Ectodermal cell (in vitro differentiated cells): ENCODE measurements at regions not wholly inside any gene's neighbourhood (a gene's known extent, or its start where the extent isn't known, plus 50 kb on each side); places are given as distances from the start of the nearest gene placed in this dataset.
"Not testable (repeated sequence)": the region's sequence is repeated elsewhere in the genome, so short reads cannot be mapped to it uniquely, and the experiment has no call there.

ENCODE experiments used
- H3K27ac ChIP-seq: 2 replicates; pipeline ENCODE4 v1.7.0; 2013; ENCODE audit warnings: mild to moderate bottlenecking, low read depth, low read length; ENCODE audit not compliant: insufficient read depth, poor library complexity, severe bottlenecking
- H3K27me3 ChIP-seq: 2 replicates; pipeline ENCODE4 v1.7.0; 2013; ENCODE audit warnings: mild to moderate bottlenecking, low read length; ENCODE audit not compliant: insufficient read depth, control insufficient read depth, poor library complexity, severe bottlenecking
- H3K36me3 ChIP-seq: one replicate; pipeline ENCODE4 v1.7.0; 2013; ENCODE audit warnings: low read length; ENCODE audit not compliant: control insufficient read depth, insufficient read depth
- H3K4me1 ChIP-seq: one replicate; pipeline ENCODE4 v1.7.0; 2013; ENCODE audit warnings: low read length; ENCODE audit not compliant: control insufficient read depth, insufficient read depth
- H3K4me3 ChIP-seq: 2 replicates; pipeline ENCODE4 v1.7.0; 2013; ENCODE audit warnings: low read depth, low read length, control low read depth; ENCODE audit not compliant: insufficient read depth
- H3K9me3 ChIP-seq: 2 replicates; pipeline ENCODE4 v1.7.0; 2013; ENCODE audit warnings: mild to moderate bottlenecking, low read length, moderate library complexity; ENCODE audit not compliant: control insufficient read depth
- WGBS, 2 experiments: methylation state at CpG; one replicate each; pipeline ENCODE4 v1.1.7; 2013; ENCODE audit warnings: missing lambda C conversion rate in 2 of 2; 5-methylcytosine and 5-hydroxymethylcytosine counted together

DNA sequence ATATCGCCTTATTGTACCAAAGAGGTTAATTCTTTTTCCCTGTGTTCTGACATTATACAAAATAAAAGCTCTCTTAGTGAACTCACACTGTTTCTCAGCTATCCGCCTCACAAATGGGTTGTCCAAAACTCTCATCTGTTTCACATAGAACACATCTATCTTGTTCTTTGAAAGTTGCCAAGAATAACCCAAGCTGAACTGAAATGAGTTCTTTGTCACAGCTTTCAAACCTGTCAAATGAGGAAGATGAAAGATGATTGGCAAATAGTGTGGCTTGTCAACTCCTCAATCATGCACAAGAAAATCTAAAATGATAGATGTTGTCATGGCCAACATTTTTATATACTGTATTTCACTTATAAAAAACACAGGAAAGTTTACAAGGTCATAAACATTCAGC is 168.1 kb upstream of the OSTN start:
- 92 to 93% methylated on average over 2 of the region's 2 CpGs for WGBS, 2 experiments
- Histone ChIP-seq H3K4me3 (no peak overlapping the region), H3K4me1 (no peaks in the 10 kb centered on the region), H3K27me3 (no peaks in the 10 kb centered on the region), H3K9me3 (no peaks in the 10 kb centered on the region), H3K36me3 (no peaks in the 10 kb centered on the region), H3K27ac (no peak overlapping the region)

DNA sequence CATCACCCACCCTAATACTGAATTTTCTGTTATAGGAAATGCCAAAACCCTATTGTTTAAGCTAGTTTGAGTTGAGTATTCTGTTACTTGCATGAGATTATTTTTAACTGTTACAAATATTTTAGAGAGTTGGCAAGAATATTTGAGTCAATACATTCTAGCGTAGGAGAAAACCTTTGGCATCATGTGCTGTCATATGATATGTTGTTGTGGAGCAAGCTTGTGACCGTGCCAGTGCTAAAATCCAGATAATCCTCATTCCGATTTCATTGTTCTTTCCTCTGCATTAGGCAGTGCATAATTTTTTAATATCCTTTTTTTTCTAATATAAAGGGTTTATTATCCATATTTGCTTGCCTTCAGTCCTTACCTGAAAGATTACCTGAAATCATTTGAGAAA is 168.0 kb upstream of the GMNC start:
- H3K4me1 ChIP-seq = no peaks in the 10 kb centered on the region

DNA sequence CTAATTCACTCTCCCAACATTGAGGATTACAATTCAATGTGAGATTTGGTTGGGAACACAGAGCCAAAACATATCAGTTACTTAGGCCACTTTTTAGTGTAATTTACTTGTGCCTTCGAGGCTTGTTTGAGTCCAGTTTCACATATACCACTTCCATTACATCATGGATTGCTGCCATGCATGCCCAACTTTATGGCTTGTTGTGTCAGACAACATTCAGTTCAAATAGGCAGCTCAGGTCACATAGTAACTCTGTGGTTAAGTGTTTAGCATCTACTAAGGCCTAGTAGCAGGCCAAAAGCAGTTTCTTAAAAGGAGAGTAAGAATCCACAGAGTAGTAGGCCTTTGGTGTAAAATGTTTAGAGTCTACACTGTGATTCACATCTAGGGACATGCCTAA is 164.3 kb upstream of the GMNC start:
- no peak overlapping the region for H3K27ac ChIP-seq
- no peaks in the 10 kb centered on the region for H3K4me1 ChIP-seq
- H3K9me3 ChIP-seq = no peaks in the 10 kb centered on the region
- 73 to 94% methylated on average over 1 of the region's 1 CpG for WGBS, 2 experiments
- no peaks in the 10 kb centered on the region for H3K27me3 ChIP-seq
- H3K36me3 ChIP-seq = no peaks in the 10 kb centered on the region
- no peak overlapping the region for H3K4me3 ChIP-seq

More for the DNA sequence above, 168.0 kb upstream of the GMNC start:
- WGBS, 2 experiments = 90 to 94% methylated on average over 2 of the region's 3 CpGs
- Histone ChIP-seq H3K27me3 (no peaks in the 10 kb centered on the region), H3K27ac (no peak overlapping the region), H3K9me3 (no peaks in the 10 kb centered on the region), H3K4me3 (no peak overlapping the region), H3K36me3 (no peaks in the 10 kb centered on the region)

DNA sequence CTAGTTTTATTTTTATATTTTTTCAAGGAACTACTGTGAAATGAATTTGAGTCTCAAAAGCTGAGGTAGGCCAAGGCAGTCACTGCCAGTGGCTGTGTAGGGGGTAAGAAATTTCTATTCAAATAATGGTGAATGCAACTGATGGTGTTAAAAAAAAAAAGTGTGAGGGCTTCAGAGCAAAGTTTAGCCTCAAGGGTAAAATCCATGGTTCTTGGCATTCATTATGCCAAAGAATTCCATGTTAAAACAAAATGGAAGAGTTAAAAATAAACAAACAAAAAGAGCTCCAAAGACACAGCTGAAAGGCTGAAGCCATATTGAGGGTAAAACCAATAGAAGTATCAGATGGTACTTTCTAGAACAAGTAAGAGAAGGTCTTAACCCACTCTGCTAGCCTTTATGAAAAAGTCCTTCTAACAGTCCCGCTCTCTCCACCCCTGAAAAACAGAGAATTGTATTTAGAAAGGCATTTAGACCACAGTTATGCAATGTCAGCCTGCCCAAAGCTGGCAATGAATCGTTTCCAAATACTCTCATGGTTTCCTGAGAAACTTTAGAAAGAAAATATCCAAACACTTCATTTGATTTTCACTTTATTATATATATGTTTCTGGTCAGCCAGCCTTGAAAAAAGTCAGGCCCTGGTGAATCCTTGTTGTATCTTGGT is 158.4 kb upstream of the GMNC start:
- 93 to 100% methylated on average over 2 of the region's 2 CpGs for WGBS, 2 experiments

DNA sequence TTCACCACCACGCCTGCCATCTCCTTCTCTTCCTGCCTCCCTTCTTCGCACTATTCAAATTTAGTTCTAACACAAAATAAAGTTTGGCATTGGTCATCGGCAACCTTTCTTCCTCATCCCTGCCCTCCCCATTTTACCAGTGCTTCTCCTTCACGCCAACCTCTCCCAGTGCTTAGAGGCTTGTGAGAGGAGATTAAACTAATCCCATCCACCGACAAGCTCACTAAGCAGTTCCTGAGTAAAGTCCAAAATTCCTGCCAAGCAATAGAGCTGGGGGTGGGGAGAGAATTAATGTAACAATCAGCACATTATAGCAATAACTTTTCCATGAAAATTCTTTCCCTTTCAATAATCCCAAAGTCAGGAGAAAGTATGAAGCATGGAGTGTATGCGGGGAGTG is 157.4 kb upstream of the GMNC start:
- Histone ChIP-seq H3K9me3 (no peaks in the 10 kb centered on the region), H3K27ac (no peak overlapping the region), H3K4me3 (no peak overlapping the region), H3K4me1 (peaks cover 7% of the 10 kb centered on the region), H3K36me3 (no peaks in the 10 kb centered on the region), H3K27me3 (no peaks in the 10 kb centered on the region)
- WGBS, 2 experiments = 78 to 91% methylated on average over 4 of the region's 6 CpGs

More for the DNA sequence above, 158.4 kb upstream of the GMNC start:
- H3K27me3 ChIP-seq = no peaks in the 10 kb centered on the region
- no peak overlapping the region for H3K27ac ChIP-seq
- no peak overlapping the region for H3K4me3 ChIP-seq
- H3K4me1 ChIP-seq = peaks cover 7% of the 10 kb centered on the region
- H3K9me3 ChIP-seq = no peaks in the 10 kb centered on the region
- H3K36me3 ChIP-seq = no peaks in the 10 kb centered on the region

DNA sequence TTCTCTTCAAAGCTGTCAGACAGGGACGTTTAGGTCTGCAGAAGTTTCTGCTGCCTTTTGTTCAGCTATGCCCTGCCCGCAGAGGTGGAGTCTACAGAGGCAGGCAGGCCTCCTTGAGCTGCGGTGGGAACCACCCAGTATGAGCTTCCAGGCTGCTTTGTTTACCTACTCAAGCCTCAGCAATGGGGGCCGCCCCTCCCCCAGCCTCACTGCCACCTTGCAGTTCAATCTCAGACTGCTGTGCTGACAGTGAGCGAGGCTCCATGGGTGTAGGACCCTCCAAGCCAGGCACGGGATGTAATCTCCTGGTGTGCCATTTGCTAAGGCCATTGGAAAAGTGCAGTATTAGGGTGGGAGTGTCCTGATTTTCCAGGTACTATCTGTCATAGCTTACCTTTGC is 153.5 kb upstream of the GMNC start:
- H3K36me3 ChIP-seq, H3K9me3 ChIP-seq, H3K4me3 ChIP-seq, H3K27me3 ChIP-seq, H3K27ac ChIP-seq, H3K4me1 ChIP-seq: not testable (repeated sequence)
- 85 to 91% methylated on average over 6 of the region's 6 CpGs for WGBS, 2 experiments

DNA sequence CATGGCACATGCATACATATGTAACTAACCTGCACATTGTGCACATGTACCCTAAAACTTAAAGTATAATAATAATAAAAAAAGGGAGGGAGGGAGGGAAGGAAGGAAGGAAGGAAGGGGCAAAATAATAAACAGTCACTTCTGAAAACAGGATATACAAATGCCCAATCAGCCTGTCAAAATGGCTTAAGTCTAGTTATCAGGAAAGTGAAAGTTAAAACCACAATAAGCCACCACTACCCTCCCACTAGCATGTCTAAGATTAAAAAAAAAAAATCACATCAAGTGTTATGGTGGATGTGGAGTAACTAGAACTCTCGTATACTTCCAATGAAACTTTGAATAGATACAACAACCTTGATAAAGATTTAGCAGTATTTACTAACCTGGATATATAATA is 145.6 kb upstream of the GMNC start:
- Histone ChIP-seq H3K4me3 (no peak overlapping the region), H3K27ac (no peak overlapping the region), H3K9me3 (no peaks in the 10 kb centered on the region), H3K27me3 (no peaks in the 10 kb centered on the region), H3K36me3 (no peaks in the 10 kb centered on the region), H3K4me1 (peaks cover 12% of the 10 kb centered on the region)
- WGBS, 2 experiments = no CpG with 5 or more reads among the region's 1 CpG

DNA sequence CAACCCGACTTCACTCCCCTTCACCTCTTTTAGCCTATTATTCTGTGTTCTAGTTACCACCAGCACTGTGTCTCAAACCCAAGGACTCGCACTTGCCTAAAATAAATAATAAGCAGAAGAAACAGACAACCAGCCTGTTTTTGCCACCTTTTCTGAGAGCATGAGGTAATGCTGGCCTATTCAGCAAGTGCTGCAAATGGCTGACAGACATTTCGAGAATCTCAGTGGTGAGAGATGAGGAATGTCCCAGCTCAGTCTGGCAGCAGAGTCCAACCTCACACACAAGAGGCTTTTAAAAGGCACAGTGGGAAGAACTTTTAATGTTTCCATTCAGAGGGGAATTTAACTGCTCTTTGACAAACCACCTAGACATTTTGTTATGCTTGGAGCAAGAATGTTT is 143.3 kb upstream of the GMNC start:
- Histone ChIP-seq H3K4me3 (no peak overlapping the region), H3K27ac (peak overlapping the region; percentile 6), H3K9me3 (no peaks in the 10 kb centered on the region), H3K27me3 (no peaks in the 10 kb centered on the region), H3K4me1 (peaks cover 12% of the 10 kb centered on the region), H3K36me3 (no peaks in the 10 kb centered on the region)
- WGBS, 2 experiments = 67 to 69% methylated on average over 3 of the region's 3 CpGs

DNA sequence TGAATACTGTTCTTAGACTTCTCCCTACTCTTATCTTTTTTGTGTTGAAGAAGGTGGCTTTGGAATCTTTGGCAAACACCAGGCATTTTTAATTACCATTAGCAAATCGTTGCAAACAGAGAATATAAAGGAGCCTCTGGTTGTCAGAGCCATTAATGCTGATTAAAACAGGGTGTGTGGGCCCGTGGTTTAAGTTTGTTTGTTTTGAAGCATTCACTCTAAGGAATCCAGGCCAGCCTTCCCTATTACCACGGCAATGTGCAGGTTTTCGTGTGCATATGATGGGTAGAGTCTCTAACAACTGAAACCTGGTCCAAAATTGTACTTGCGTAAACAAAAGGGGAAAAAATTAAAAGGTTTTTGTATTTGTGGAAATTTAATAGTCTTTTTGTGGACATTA is 141.2 kb upstream of the GMNC start:
- no peak overlapping the region for H3K27ac ChIP-seq
- no peaks in the 10 kb centered on the region for H3K27me3 ChIP-seq
- peaks cover 12% of the 10 kb centered on the region for H3K4me1 ChIP-seq
- no peak overlapping the region for H3K4me3 ChIP-seq
- H3K9me3 ChIP-seq = no peaks in the 10 kb centered on the region
- 72 to 74% methylated on average over 5 of the region's 5 CpGs for WGBS, 2 experiments
- H3K36me3 ChIP-seq = no peaks in the 10 kb centered on the region

DNA sequence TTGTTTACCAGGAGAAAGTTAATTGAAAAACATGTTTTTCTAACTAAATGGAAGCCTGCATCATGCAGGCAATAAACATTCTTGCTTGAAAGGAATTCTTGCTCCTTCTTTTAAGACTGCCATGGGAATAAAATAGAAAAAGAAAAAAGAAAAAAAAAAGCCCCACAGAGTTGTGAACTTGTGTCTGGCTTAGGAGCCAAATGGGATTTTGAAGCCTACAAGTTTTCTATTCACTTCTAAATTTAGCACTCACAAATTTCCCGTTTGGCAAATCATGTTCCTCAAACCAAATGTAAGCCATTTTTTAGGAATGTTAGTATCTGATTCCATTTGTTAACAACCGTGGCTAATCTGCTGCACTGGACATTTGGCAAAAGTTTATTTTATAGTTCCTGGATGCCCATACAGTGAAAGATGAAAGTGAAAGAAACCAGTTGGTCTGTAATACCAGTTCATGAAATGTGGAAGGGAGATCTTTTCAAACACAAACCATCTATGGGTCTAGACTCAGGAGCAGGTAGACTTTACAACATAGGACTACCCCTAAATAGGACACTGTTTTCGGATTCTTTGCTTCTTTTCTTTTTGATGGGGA is 133.8 kb upstream of the GMNC start:
- WGBS, 2 experiments = 87 to 96% methylated on average over 1 to 3 of the region's 3 CpGs
- Histone ChIP-seq H3K9me3 (no peaks in the 10 kb centered on the region), H3K4me1 (peaks cover 8% of the 10 kb centered on the region), H3K27ac (no peak overlapping the region), H3K4me3 (no peak overlapping the region), H3K36me3 (no peaks in the 10 kb centered on the region), H3K27me3 (no peaks in the 10 kb centered on the region)
